AG09309 (cell line): ENCODE measurements at regions not wholly inside any gene's neighbourhood (a gene's known extent, or its start where the extent isn't known, plus 50 kb on each side); places are given as distances from the start of the nearest gene placed in this dataset.
A peak's percentile ranks its signal among the peaks of the same experiment; 100 is the strongest.

ENCODE experiments used
- DNase-seq: peaks from one replicate; pipeline ENCODE4 v3.0.0-alpha.2; 2010; ENCODE audit warnings: low read depth
- H3K4me3 ChIP-seq: 2 replicates; pipeline ENCODE4 v1.5.1; 2011; ENCODE audit warnings: mild to moderate bottlenecking, low read depth, low read length, moderate library complexity; ENCODE audit not compliant: control insufficient read depth
- CTCF ChIP-seq: IDR thresholded peaks from 2 replicates; pipeline ENCODE4 v1.5.1; 2011; ENCODE audit warnings: mild to moderate bottlenecking, low read depth, low read length, inconsistent platforms; ENCODE audit not compliant: insufficient read depth, control insufficient read depth; ENCODE audit errors: missing control alignments

GRCh38 chr10:8305876-8306652 lies 251.6 kb downstream of the GATA3 start:
- no peak overlapping the region for H3K4me3 ChIP-seq
- TF ChIP-seq CTCF, result no peak
- peak; percentile 8 for DNase-seq

GRCh38 chr10:8306685-8307364 lies 252.3 kb downstream of the GATA3 start:
- H3K4me3 ChIP-seq, result no peak overlapping the region
- no peak for TF ChIP-seq CTCF
- DNase-seq, result peak; percentile 3

- TF ChIP-seq CTCF, result no peak
- no peak for DNase-seq
- H3K4me3 ChIP-seq, result no peak overlapping the region
Observed at GRCh38 chr10:8310930-8311329, 256.4 kb downstream of the GATA3 start.

- no peak overlapping the region for H3K4me3 ChIP-seq
- TF ChIP-seq CTCF, result no peak
- no peak for DNase-seq
Observed at GRCh38 chr10:8311526-8312070, 257.1 kb downstream of the GATA3 start.

- no peak overlapping the region for H3K4me3 ChIP-seq
- no peak for DNase-seq
- TF ChIP-seq CTCF, result no peak
Observed at GRCh38 chr10:8312079-8312478, 257.6 kb downstream of the GATA3 start.

GRCh38 chr10:8312781-8313180 lies 258.3 kb downstream of the GATA3 start:
- no peak for DNase-seq
- no peak for TF ChIP-seq CTCF
- no peak overlapping the region for H3K4me3 ChIP-seq
